ENCODE measurements at regions not wholly inside any gene's neighbourhood (a gene's known extent, or its start where the extent isn't known, plus 50 kb on each side); places are given as distances from the start of the nearest gene placed in this dataset.

DNA sequence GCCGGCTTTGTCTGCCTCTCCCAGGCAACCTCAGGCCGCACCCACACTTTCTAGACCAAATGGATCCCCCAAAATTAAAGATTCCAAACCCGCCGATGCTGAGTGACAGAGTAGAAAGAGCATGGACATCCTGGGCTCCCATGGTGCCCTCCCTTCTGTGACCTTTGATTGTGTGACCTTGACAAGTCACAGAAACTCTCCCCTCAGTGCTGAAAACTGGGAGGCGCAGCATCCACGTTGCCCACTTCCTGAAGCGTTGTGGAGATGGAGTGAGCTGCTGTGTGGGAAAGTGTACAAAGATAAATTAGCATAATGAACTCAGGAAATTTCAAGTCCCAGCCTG is 74.4 kb upstream of the MFGE8 start:
- H2AFZ ChIP-seq (replicated peaks), result peak overlapping the region; percentile 20
- no peaks in the 10 kb centered on the region for H3K79me2 ChIP-seq (ENCODE audit: low read depth)
- H3K4me1 ChIP-seq, result peaks cover 44% of the 10 kb centered on the region
- Mint-ChIP-seq H3K27me3 (ENCODE audit: insufficient read depth, low read depth) (peaks cover 4% of the 10 kb centered on the region), H3K4me3 (no peak overlapping the region), H3K4me1 (peaks cover 37% of the 10 kb centered on the region), H3K9me3 (no peaks in the 10 kb centered on the region), H3K36me3 (no peaks in the 10 kb centered on the region), H3K27ac (peak overlapping the region; percentile 72)
- peaks cover 36% of the 10 kb centered on the region for H3F3A ChIP-seq (ENCODE audit: low read depth)
- H3K36me3 ChIP-seq, result no peaks in the 10 kb centered on the region
- H3K9ac ChIP-seq, result no peak overlapping the region
- H3K9me3 ChIP-seq (ENCODE audit: low read depth), result no peaks in the 10 kb centered on the region
- no peak overlapping the region for H3K4me3 ChIP-seq
- H3K27me3 ChIP-seq, result no peaks in the 10 kb centered on the region
- no peak for TF ChIP-seq EZH2phosphoT487 (IDR thresholded peaks at IDR 0.05)
- TF ChIP-seq, protein P1, sequence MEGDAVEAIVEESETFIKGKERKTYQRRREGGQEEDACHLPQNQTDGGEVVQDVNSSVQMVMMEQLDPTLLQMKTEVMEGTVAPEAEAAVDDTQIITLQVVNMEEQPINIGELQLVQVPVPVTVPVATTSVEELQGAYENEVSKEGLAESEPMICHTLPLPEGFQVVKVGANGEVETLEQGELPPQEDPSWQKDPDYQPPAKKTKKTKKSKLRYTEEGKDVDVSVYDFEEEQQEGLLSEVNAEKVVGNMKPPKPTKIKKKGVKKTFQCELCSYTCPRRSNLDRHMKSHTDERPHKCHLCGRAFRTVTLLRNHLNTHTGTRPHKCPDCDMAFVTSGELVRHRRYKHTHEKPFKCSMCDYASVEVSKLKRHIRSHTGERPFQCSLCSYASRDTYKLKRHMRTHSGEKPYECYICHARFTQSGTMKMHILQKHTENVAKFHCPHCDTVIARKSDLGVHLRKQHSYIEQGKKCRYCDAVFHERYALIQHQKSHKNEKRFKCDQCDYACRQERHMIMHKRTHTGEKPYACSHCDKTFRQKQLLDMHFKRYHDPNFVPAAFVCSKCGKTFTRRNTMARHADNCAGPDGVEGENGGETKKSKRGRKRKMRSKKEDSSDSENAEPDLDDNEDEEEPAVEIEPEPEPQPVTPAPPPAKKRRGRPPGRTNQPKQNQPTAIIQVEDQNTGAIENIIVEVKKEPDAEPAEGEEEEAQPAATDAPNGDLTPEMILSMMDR (IDR thresholded peaks at IDR 0.05), result no peak
- TF ChIP-seq EZH2 (IDR thresholded peaks at IDR 0.05), result no peak
- no peak overlapping the region for H3K27ac ChIP-seq
- no peaks in the 10 kb centered on the region for H4K20me1 ChIP-seq (ENCODE audit: low read depth)
- H3K4me2 ChIP-seq, result peak overlapping the region; percentile 23
- DNase-seq (ENCODE audit: low spot score), result no peak

DNA sequence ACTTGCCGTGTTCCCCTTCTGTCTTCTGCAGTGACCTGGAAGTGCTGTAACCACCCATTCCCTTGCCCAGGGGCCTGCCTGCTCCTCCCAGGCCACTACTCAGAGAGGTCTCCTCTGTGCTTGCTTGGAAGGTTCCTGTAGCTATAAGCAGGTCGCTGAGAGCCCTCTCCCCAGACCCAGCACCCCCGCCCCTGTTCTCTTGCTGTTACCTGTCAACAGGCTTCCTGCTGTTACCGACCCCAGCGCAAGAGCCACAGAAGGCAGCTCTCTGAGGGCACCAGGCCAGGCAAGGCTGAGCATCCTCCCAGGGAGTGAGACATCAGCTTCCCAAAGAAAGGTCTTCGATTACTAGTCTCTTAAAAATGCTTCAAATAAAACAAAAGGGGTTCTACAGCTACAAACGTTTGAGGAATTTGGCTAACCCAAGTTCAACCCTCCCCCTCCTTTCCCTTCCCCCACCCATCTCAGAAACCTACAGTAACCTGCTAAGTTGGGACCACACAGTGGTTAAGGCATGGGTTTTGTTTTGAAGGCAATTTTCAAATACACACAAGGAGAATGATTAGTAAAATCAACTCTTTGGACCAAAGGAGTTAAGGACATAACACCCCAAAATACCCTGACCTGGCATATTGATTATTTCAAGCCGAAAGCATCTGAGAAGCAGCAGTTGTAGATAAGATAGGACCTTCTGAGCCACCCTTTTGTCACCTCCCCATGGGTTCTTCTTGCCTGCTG is 74.9 kb upstream of the MFGE8 start:
- Mint-ChIP-seq H3K36me3 (no peaks in the 10 kb centered on the region), H3K4me1 (peaks cover 32% of the 10 kb centered on the region), H3K27me3 (ENCODE audit: insufficient read depth, low read depth) (peaks cover 5% of the 10 kb centered on the region), H3K9me3 (no peaks in the 10 kb centered on the region), H3K27ac (peak overlapping the region; percentile 72), H3K4me3 (no peak overlapping the region)
- H3K4me1 ChIP-seq, result peaks cover 45% of the 10 kb centered on the region
- no peaks in the 10 kb centered on the region for H3K79me2 ChIP-seq (ENCODE audit: low read depth)
- TF ChIP-seq, protein P1 (IDR thresholded peaks at IDR 0.05), result no peak
- TF ChIP-seq EZH2phosphoT487 (IDR thresholded peaks at IDR 0.05) (no peak), EZH2 (IDR thresholded peaks at IDR 0.05) (no peak)
- no peak overlapping the region for H3K9ac ChIP-seq
- no peaks in the 10 kb centered on the region for H3K36me3 ChIP-seq
- no peak for DNase-seq (ENCODE audit: low spot score)
- H3K9me3 ChIP-seq (ENCODE audit: low read depth), result no peaks in the 10 kb centered on the region
- peak overlapping the region; percentile 8 for H3K4me2 ChIP-seq
- no peak overlapping the region for H3K27ac ChIP-seq
- no peak overlapping the region for H3K4me3 ChIP-seq
- H3K27me3 ChIP-seq, result no peaks in the 10 kb centered on the region
- no peaks in the 10 kb centered on the region for H4K20me1 ChIP-seq (ENCODE audit: low read depth)
- peaks cover 42% of the 10 kb centered on the region for H3F3A ChIP-seq (ENCODE audit: low read depth)
- peak overlapping the region; percentile 20 for H2AFZ ChIP-seq (replicated peaks)

DNA sequence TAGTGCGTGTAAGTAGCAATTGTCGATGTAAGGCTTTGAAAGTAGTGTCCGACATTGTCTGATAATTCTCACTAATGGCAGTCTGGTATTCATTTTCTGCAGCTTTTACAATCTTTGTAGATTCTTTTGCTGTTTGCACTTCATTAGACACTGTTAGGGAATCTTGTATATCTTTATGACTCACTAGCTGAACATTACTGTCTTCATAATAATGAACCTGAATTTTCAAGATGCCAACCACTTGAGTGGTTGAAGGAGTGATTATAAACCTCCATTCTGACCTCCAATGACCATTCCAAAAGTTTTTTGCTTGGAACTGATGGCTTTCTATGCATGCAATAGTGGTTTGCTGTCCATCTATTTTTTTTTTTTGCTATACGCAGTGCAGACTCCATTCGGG is 76.4 kb upstream of the MFGE8 start:
- Histone ChIP-seq H3K27me3 (no peaks in the 10 kb centered on the region), H3K4me2 (no peak overlapping the region), H4K20me1 (ENCODE audit: low read depth) (no peaks in the 10 kb centered on the region), H3K79me2 (ENCODE audit: low read depth) (no peaks in the 10 kb centered on the region), H3K4me3 (no peak overlapping the region), H3K36me3 (no peaks in the 10 kb centered on the region), H3K9me3 (ENCODE audit: low read depth) (no peaks in the 10 kb centered on the region), H2AFZ (replicated peaks) (no peak overlapping the region), H3K4me1 (peaks cover 51% of the 10 kb centered on the region), H3F3A (ENCODE audit: low read depth) (peaks cover 38% of the 10 kb centered on the region), H3K9ac (no peak overlapping the region), H3K27ac (no peak overlapping the region)
- no peaks in the 10 kb centered on the region for H3K36me3 Mint-ChIP-seq
- H3K27ac Mint-ChIP-seq, result no peak overlapping the region
- H3K4me1 Mint-ChIP-seq, result peaks cover 32% of the 10 kb centered on the region
- DNase-seq (ENCODE audit: low spot score), result no peak
- H3K9me3 Mint-ChIP-seq, result no peaks in the 10 kb centered on the region
- TF ChIP-seq EZH2phosphoT487 (IDR thresholded peaks at IDR 0.05) (no peak), EZH2 (IDR thresholded peaks at IDR 0.05) (no peak)
- TF ChIP-seq, protein P1 (IDR thresholded peaks at IDR 0.05), result no peak
- H3K4me3 Mint-ChIP-seq, result no peak overlapping the region
- H3K27me3 Mint-ChIP-seq (ENCODE audit: insufficient read depth, low read depth), result peaks cover 2% of the 10 kb centered on the region
